ENCODE measurements at regions not wholly inside any gene's neighbourhood (a gene's known extent, or its start where the extent isn't known, plus 50 kb on each side); places are given as distances from the start of the nearest gene placed in this dataset.

DNA sequence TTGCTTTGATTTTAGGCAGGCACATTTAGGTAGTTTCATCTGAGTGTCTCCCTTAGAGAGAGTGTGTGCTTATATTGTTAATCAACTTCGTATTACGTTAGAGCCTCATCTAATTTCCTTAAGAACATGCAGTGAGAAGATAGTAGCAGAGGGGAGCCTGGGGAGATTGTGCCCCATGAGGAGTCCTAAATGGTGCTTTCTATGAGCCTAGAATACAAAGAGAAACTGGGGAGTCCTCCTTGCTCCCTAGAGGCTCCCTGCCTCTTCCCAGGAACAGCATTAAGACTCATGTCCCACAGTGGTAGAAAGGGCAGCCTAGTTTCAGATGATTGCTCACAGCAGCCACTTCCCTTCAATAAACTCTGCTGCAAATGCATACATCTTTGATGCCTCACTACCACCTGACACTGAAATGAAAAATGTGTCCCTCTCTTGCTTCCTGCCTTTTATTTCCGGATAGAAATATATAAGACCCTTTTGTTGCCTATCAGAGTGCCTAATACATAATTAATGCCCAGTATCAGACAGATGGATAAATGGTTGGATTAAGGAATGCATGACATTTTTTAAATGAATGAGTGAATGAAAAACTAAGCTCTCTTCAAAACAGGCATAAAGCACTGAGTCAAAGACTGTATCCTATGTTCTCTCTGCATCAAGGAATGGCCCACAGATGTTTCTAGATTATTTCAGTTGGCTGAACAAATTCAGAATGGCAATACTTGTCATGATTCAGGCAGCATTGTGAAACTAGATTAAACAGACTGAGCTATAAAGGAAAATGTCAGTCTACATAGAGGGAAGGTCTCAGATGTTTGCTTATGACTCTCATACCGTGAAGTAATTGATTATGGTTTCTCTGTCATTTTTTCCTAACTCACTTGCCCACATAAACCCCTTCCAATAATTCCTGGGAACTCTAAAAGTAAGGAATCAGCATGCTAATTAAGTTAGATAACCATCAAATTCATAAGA is 362.1 kb downstream of the LRRC3B start:
- Histone ChIP-seq H4K91ac (ENCODE audit: low read length) (no peak overlapping the region), H3K4ac (ENCODE audit: low read depth in 1 of 2, low read length in 2 of 2) (no peak overlapping the region), H3K36me3 (ENCODE audit: control insufficient read depth in 1 of 2, insufficient read depth in 2 of 2, low read depth in 1 of 2, low read length in 2 of 2) (no peaks in the 10 kb centered on the region), H2BK5ac (ENCODE audit: low read depth, low read length, poor library complexity, severe bottlenecking) (no peak overlapping the region), H2BK12ac (ENCODE audit: low read length in 2 of 2) (no peak overlapping the region), H2BK15ac (ENCODE audit: low read depth, poor library complexity, severe bottlenecking) (no peak overlapping the region), H3K14ac (ENCODE audit: low read length in 2 of 2) (no peak overlapping the region), H3K23ac (ENCODE audit: low read length in 2 of 2) (no peak overlapping the region), H2BK120ac (ENCODE audit: low read depth, low read length) (no peak overlapping the region), H3K9me3 (ENCODE audit: control insufficient read depth, low read length) (no peaks in the 10 kb centered on the region), H3K18ac (ENCODE audit: low read depth in 1 of 2, low read length in 2 of 2) (no peak overlapping the region), H3K27ac (ENCODE audit: low read length, poor library complexity, severe bottlenecking) (no peak overlapping the region), H4K8ac (ENCODE audit: low read length) (no peak overlapping the region), H3K9ac (ENCODE audit: low read length) (no peak overlapping the region), H3K4me1 (ENCODE audit: control insufficient read depth, insufficient read depth, low read depth, low read length) (no peaks in the 10 kb centered on the region), H3K79me1 (replicated peaks; ENCODE audit: low read length, poor library complexity, severe bottlenecking) (no peaks in the 10 kb centered on the region), H3K4me2 (ENCODE audit: low read length, poor library complexity, severe bottlenecking) (no peak overlapping the region), H3K4me3 (ENCODE audit: insufficient read depth in 1 of 2, low read depth in 1 of 2, low read length in 2 of 2) (no peak overlapping the region), H2AK5ac (ENCODE audit: low read length, severe bottlenecking) (no peak overlapping the region), H2AFZ (ENCODE audit: low read depth, low read length) (no peak overlapping the region), H3K27me3 (ENCODE audit: control insufficient read depth in 1 of 2, insufficient read depth in 1 of 2, low read length in 2 of 2) (no peaks in the 10 kb centered on the region)
- no CpG with 5 or more reads among the region's 4 CpGs for WGBS
- no peak for DNase-seq

DNA sequence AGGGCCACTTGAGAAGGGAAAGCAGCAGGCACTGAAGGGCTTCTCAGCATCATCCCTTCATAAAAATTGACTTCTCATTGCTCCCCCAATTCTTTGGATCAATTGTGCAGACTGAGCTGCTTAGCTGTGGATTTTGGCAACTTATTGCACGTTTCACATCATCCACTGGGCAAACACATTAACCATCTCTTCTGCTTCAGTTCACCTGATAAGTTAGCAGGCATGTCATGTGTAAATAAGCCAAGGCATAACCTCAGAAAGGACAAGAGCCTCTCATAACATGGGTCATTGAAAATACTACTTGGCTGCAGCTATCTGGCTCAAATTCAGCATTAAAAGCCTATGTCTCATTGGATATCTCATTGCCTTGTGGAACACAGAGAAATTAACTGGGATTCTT is 366.5 kb downstream of the LRRC3B start:
- no peaks in the 10 kb centered on the region for H3K9me3 ChIP-seq (ENCODE audit: control insufficient read depth, low read length)

DNA sequence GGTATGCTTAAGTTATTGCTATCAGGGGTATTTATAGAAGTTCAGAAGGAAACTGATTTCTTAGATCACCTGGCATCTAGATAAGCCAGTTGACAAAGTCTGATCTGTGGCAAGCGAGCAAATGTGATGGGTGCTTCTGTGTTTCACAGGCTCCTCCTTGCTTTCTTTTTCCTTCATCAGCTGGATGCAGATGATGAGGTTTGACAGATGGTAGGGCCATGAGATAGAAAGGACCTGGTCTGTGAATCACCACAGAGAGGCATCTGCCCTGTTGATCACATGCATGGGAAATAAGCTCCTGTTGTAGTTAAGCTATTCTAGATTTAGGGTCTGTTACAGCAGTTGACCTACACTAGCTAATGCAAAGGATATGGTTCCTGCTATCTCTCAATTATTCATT is 372.0 kb downstream of the NEK10 start:
- H3K9me3 ChIP-seq (ENCODE audit: control insufficient read depth, low read length) = no peaks in the 10 kb centered on the region
- H3K4ac ChIP-seq (ENCODE audit: low read depth in 1 of 2, low read length in 2 of 2) = no peak overlapping the region
- no peak overlapping the region for H2AFZ ChIP-seq (ENCODE audit: low read depth, low read length)
- no peak overlapping the region for H3K23ac ChIP-seq (ENCODE audit: low read length in 2 of 2)
- H4K8ac ChIP-seq (ENCODE audit: low read length) = no peak overlapping the region
- H3K14ac ChIP-seq (ENCODE audit: low read length in 2 of 2) = no peak overlapping the region
- no peak overlapping the region for H3K27ac ChIP-seq (ENCODE audit: low read length, poor library complexity, severe bottlenecking)
- H3K4me2 ChIP-seq (ENCODE audit: low read length, poor library complexity, severe bottlenecking) = no peak overlapping the region
- no peaks in the 10 kb centered on the region for H3K79me1 ChIP-seq (replicated peaks; ENCODE audit: low read length, poor library complexity, severe bottlenecking)
- no peak overlapping the region for H3K9ac ChIP-seq (ENCODE audit: low read length)
- DNase-seq = no peak
- no peak overlapping the region for H2BK120ac ChIP-seq (ENCODE audit: low read depth, low read length)
- no peak overlapping the region for H2BK5ac ChIP-seq (ENCODE audit: low read depth, low read length, poor library complexity, severe bottlenecking)
- H3K4me3 ChIP-seq (ENCODE audit: insufficient read depth in 1 of 2, low read depth in 1 of 2, low read length in 2 of 2) = no peak overlapping the region
- WGBS = 85% methylated on average over 1 of the region's 1 CpG
- H3K27me3 ChIP-seq (ENCODE audit: control insufficient read depth in 1 of 2, insufficient read depth in 1 of 2, low read length in 2 of 2) = no peaks in the 10 kb centered on the region
- no peak overlapping the region for H2BK15ac ChIP-seq (ENCODE audit: low read depth, poor library complexity, severe bottlenecking)
- H3K36me3 ChIP-seq (ENCODE audit: control insufficient read depth in 1 of 2, insufficient read depth in 2 of 2, low read depth in 1 of 2, low read length in 2 of 2) = no peaks in the 10 kb centered on the region
- H2AK5ac ChIP-seq (ENCODE audit: low read length, severe bottlenecking) = no peak overlapping the region
- H2BK12ac ChIP-seq (ENCODE audit: low read length in 2 of 2) = no peak overlapping the region
- no peaks in the 10 kb centered on the region for H3K4me1 ChIP-seq (ENCODE audit: control insufficient read depth, insufficient read depth, low read depth, low read length)
- H3K18ac ChIP-seq (ENCODE audit: low read depth in 1 of 2, low read length in 2 of 2) = no peak overlapping the region
- no peak overlapping the region for H4K91ac ChIP-seq (ENCODE audit: low read length)

More for the DNA sequence above, 366.5 kb downstream of the LRRC3B start:
- H3K4me1 ChIP-seq (ENCODE audit: control insufficient read depth, insufficient read depth, low read depth, low read length) = no peaks in the 10 kb centered on the region
- no peak overlapping the region for H3K4me2 ChIP-seq (ENCODE audit: low read length, poor library complexity, severe bottlenecking)
- no peaks in the 10 kb centered on the region for H3K27me3 ChIP-seq (ENCODE audit: control insufficient read depth in 1 of 2, insufficient read depth in 1 of 2, low read length in 2 of 2)
- no peak overlapping the region for H3K18ac ChIP-seq (ENCODE audit: low read depth in 1 of 2, low read length in 2 of 2)
- H3K4ac ChIP-seq (ENCODE audit: low read depth in 1 of 2, low read length in 2 of 2) = no peak overlapping the region
- H2BK12ac ChIP-seq (ENCODE audit: low read length in 2 of 2) = no peak overlapping the region
- no peak overlapping the region for H2BK15ac ChIP-seq (ENCODE audit: low read depth, poor library complexity, severe bottlenecking)
- no peak overlapping the region for H2BK5ac ChIP-seq (ENCODE audit: low read depth, low read length, poor library complexity, severe bottlenecking)
- H4K8ac ChIP-seq (ENCODE audit: low read length) = no peak overlapping the region
- no peak overlapping the region for H3K9ac ChIP-seq (ENCODE audit: low read length)
- H2BK120ac ChIP-seq (ENCODE audit: low read depth, low read length) = no peak overlapping the region
- no peak overlapping the region for H2AK5ac ChIP-seq (ENCODE audit: low read length, severe bottlenecking)
- H4K91ac ChIP-seq (ENCODE audit: low read length) = no peak overlapping the region
- H3K14ac ChIP-seq (ENCODE audit: low read length in 2 of 2) = peak overlapping the region in 1 of 2 experiments; percentile 44
- no peaks in the 10 kb centered on the region for H3K36me3 ChIP-seq (ENCODE audit: control insufficient read depth in 1 of 2, insufficient read depth in 2 of 2, low read depth in 1 of 2, low read length in 2 of 2)
- no peak overlapping the region for H2AFZ ChIP-seq (ENCODE audit: low read depth, low read length)
- DNase-seq = no peak
- H3K4me3 ChIP-seq (ENCODE audit: insufficient read depth in 1 of 2, low read depth in 1 of 2, low read length in 2 of 2) = no peak overlapping the region
- no peaks in the 10 kb centered on the region for H3K79me1 ChIP-seq (replicated peaks; ENCODE audit: low read length, poor library complexity, severe bottlenecking)
- H3K27ac ChIP-seq (ENCODE audit: low read length, poor library complexity, severe bottlenecking) = no peak overlapping the region
- H3K23ac ChIP-seq (ENCODE audit: low read length in 2 of 2) = no peak overlapping the region
- 52% methylated on average over 1 of the region's 1 CpG for WGBS

DNA sequence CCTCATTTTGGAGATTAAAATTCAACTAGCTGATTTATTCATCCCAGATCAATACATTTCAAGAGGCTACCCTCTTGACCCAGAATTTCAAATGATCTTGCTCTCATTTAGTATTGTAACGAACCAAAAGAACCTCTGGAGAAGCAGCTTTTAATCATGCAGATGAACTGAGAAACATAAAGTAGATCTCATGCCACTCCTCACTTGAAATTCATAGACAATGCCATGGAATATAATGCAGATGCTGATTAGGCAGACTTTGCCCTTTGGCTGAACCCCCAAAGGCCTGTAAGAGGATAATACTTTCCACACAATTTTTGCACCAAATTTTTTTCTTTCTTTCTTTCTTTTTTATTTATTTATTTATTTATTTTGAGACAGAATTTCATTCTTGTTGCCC is 358.3 kb downstream of the NEK10 start:
- Histone ChIP-seq H2BK15ac (ENCODE audit: low read depth, poor library complexity, severe bottlenecking) (no peak overlapping the region), H3K4me3 (ENCODE audit: insufficient read depth in 1 of 2, low read depth in 1 of 2, low read length in 2 of 2) (no peak overlapping the region), H3K9ac (ENCODE audit: low read length) (no peak overlapping the region), H2AK5ac (ENCODE audit: low read length, severe bottlenecking) (no peak overlapping the region), H2BK120ac (ENCODE audit: low read depth, low read length) (no peak overlapping the region), H3K36me3 (ENCODE audit: control insufficient read depth in 1 of 2, insufficient read depth in 2 of 2, low read depth in 1 of 2, low read length in 2 of 2) (no peaks in the 10 kb centered on the region), H4K91ac (ENCODE audit: low read length) (no peak overlapping the region), H3K4me2 (ENCODE audit: low read length, poor library complexity, severe bottlenecking) (no peak overlapping the region), H3K9me3 (ENCODE audit: control insufficient read depth, low read length) (no peaks in the 10 kb centered on the region), H3K18ac (ENCODE audit: low read depth in 1 of 2, low read length in 2 of 2) (no peak overlapping the region), H2AFZ (ENCODE audit: low read depth, low read length) (no peak overlapping the region), H3K4me1 (ENCODE audit: control insufficient read depth, insufficient read depth, low read depth, low read length) (no peaks in the 10 kb centered on the region), H3K79me1 (replicated peaks; ENCODE audit: low read length, poor library complexity, severe bottlenecking) (no peaks in the 10 kb centered on the region), H3K14ac (ENCODE audit: low read length in 2 of 2) (no peak overlapping the region), H2BK5ac (ENCODE audit: low read depth, low read length, poor library complexity, severe bottlenecking) (no peak overlapping the region), H4K8ac (ENCODE audit: low read length) (no peak overlapping the region), H3K4ac (ENCODE audit: low read depth in 1 of 2, low read length in 2 of 2) (no peak overlapping the region), H3K27me3 (ENCODE audit: control insufficient read depth in 1 of 2, insufficient read depth in 1 of 2, low read length in 2 of 2) (no peaks in the 10 kb centered on the region), H2BK12ac (ENCODE audit: low read length in 2 of 2) (no peak overlapping the region), H3K23ac (ENCODE audit: low read length in 2 of 2) (no peak overlapping the region), H3K27ac (ENCODE audit: low read length, poor library complexity, severe bottlenecking) (no peak overlapping the region)
- 80% methylated on average over 1 of the region's 1 CpG for WGBS
- no peak for DNase-seq
